ENCODE measurements at regions not wholly inside any gene's neighbourhood (a gene's known extent, or its start where the extent isn't known, plus 50 kb on each side); places are given as distances from the start of the nearest gene placed in this dataset.

GRCh38 chr1:228913626-228914414 is 178.5 kb downstream of the RHOU start:
- no peak for DNase-seq
- H3K4me3 ChIP-seq, result no peak overlapping the region
- H3K9me3 ChIP-seq, result no peaks in the 10 kb centered on the region
- no peaks in the 10 kb centered on the region for H3K27me3 ChIP-seq
- H3K36me3 ChIP-seq, result no peaks in the 10 kb centered on the region

GRCh38 chr1:228914700-228915099 is 179.4 kb downstream of the RHOU start:
- H3K36me3 ChIP-seq, result no peaks in the 10 kb centered on the region
- H3K4me3 ChIP-seq, result no peak overlapping the region
- no peaks in the 10 kb centered on the region for H3K9me3 ChIP-seq
- DNase-seq, result no peak
- no peaks in the 10 kb centered on the region for H3K27me3 ChIP-seq

- Histone ChIP-seq H3K9me3 (no peaks in the 10 kb centered on the region), H3K36me3 (no peaks in the 10 kb centered on the region), H3K27me3 (no peaks in the 10 kb centered on the region), H3K4me3 (no peak overlapping the region)
- DNase-seq, result no peak
These were observed 182.1 kb downstream of the RHOU start for GRCh38 chr1:228917342-228917741.

GRCh38 chr1:228917755-228918154 is 182.5 kb downstream of the RHOU start:
- no peak for DNase-seq
- H3K36me3 ChIP-seq, result no peaks in the 10 kb centered on the region
- no peaks in the 10 kb centered on the region for H3K27me3 ChIP-seq
- H3K4me3 ChIP-seq, result no peak overlapping the region
- no peaks in the 10 kb centered on the region for H3K9me3 ChIP-seq

GRCh38 chr1:228918335-228918734 is 183.1 kb downstream of the RHOU start:
- Histone ChIP-seq H3K27me3 (no peaks in the 10 kb centered on the region), H3K4me3 (no peak overlapping the region), H3K36me3 (no peaks in the 10 kb centered on the region), H3K9me3 (no peaks in the 10 kb centered on the region)
- DNase-seq, result no peak

GRCh38 chr1:228919914-228920313 is 184.6 kb downstream of the RHOU start:
- H3K36me3 ChIP-seq, result no peaks in the 10 kb centered on the region
- H3K4me3 ChIP-seq, result no peak overlapping the region
- no peak for DNase-seq
- no peaks in the 10 kb centered on the region for H3K27me3 ChIP-seq
- no peaks in the 10 kb centered on the region for H3K9me3 ChIP-seq

GRCh38 chr1:228920831-228921230 is 185.6 kb downstream of the RHOU start:
- no peak overlapping the region for H3K4me3 ChIP-seq
- DNase-seq, result no peak
- no peaks in the 10 kb centered on the region for H3K27me3 ChIP-seq
- H3K9me3 ChIP-seq, result no peaks in the 10 kb centered on the region
- H3K36me3 ChIP-seq, result no peaks in the 10 kb centered on the region

GRCh38 chr1:228921481-228921880 is 186.2 kb downstream of the RHOU start:
- Histone ChIP-seq H3K9me3 (no peaks in the 10 kb centered on the region), H3K27me3 (no peaks in the 10 kb centered on the region), H3K36me3 (no peaks in the 10 kb centered on the region), H3K4me3 (no peak overlapping the region)
- DNase-seq, result no peak

- no peak for DNase-seq
- H3K4me3 ChIP-seq, result no peak overlapping the region
- no peaks in the 10 kb centered on the region for H3K9me3 ChIP-seq
- H3K27me3 ChIP-seq, result no peaks in the 10 kb centered on the region
- no peaks in the 10 kb centered on the region for H3K36me3 ChIP-seq
These were observed 187.6 kb downstream of the RHOU start for GRCh38 chr1:228922722-228923376.

- Histone ChIP-seq H3K36me3 (no peaks in the 10 kb centered on the region), H3K9me3 (no peaks in the 10 kb centered on the region), H3K4me3 (no peak overlapping the region), H3K27me3 (no peaks in the 10 kb centered on the region)
- no peak for DNase-seq
These were observed 188.9 kb downstream of the RHOU start for GRCh38 chr1:228923973-228924686.

GRCh38 chr1:228925691-228926090 is 190.4 kb downstream of the RHOU start:
- peaks cover 2% of the 10 kb centered on the region; the same call in 1 of the 2 replicates for H3K9me3 ChIP-seq
- DNase-seq, result no peak
- H3K36me3 ChIP-seq, result no peaks in the 10 kb centered on the region
- H3K27me3 ChIP-seq, result no peaks in the 10 kb centered on the region
- H3K4me3 ChIP-seq, result no peak overlapping the region

GRCh38 chr1:228927421-228927820 is 192.1 kb downstream of the RHOU start:
- no peaks in the 10 kb centered on the region for H3K27me3 ChIP-seq
- H3K36me3 ChIP-seq, result no peaks in the 10 kb centered on the region
- H3K4me3 ChIP-seq, result no peak overlapping the region
- H3K9me3 ChIP-seq, result peaks cover 2% of the 10 kb centered on the region; the same call in 1 of the 2 replicates
- DNase-seq, result no peak

- H3K36me3 ChIP-seq, result no peaks in the 10 kb centered on the region
- peaks cover 2% of the 10 kb centered on the region; the same call in 1 of the 2 replicates for H3K9me3 ChIP-seq
- DNase-seq, result no peak
- no peak overlapping the region for H3K4me3 ChIP-seq
- H3K27me3 ChIP-seq, result no peaks in the 10 kb centered on the region
These were observed 192.9 kb downstream of the RHOU start for GRCh38 chr1:228927946-228928898.

GRCh38 chr1:228929476-228930027 is 194.3 kb downstream of the RHOU start:
- no peak for DNase-seq

GRCh38 chr1:228930479-228930957 is 195.2 kb downstream of the RHOU start:
- DNase-seq, result no peak
- Histone ChIP-seq H3K4me3 (no peak overlapping the region), H3K27me3 (no peaks in the 10 kb centered on the region), H3K36me3 (no peaks in the 10 kb centered on the region), H3K9me3 (peaks cover 2% of the 10 kb centered on the region; the same call in 1 of the 2 replicates)

More at GRCh38 chr1:228929476-228930027, 194.3 kb downstream of the RHOU start:
- peaks cover 2% of the 10 kb centered on the region; the same call in 1 of the 2 replicates for H3K9me3 ChIP-seq
- no peak overlapping the region for H3K4me3 ChIP-seq
- no peaks in the 10 kb centered on the region for H3K27me3 ChIP-seq
- H3K36me3 ChIP-seq, result no peaks in the 10 kb centered on the region

GRCh38 chr1:228933753-228934152 is 198.5 kb downstream of the RHOU start:
- H3K36me3 ChIP-seq, result no peaks in the 10 kb centered on the region

More at GRCh38 chr1:228933753-228934152, 198.5 kb downstream of the RHOU start:
- no peaks in the 10 kb centered on the region for H3K27me3 ChIP-seq
- H3K4me3 ChIP-seq, result no peak overlapping the region
- no peak for DNase-seq
- peaks cover 2% of the 10 kb centered on the region; the same call in 1 of the 2 replicates for H3K9me3 ChIP-seq
